Loucy (cell line): ENCODE measurements at regions not wholly inside any gene's neighbourhood (a gene's known extent, or its start where the extent isn't known, plus 50 kb on each side); places are given as distances from the start of the nearest gene placed in this dataset.

Experiments used
- EZH2phosphoT487 ChIP-seq: fragments of 200-600 bp; IDR thresholded peaks from 2 replicates; pipeline ENCODE4 v1.6.1; 2018; ENCODE audit warnings: antibody characterized with exemption, mild to moderate bottlenecking, moderate library complexity, borderline replicate concordance
- TF ChIP-seq, protein P1 (sequence below): fragments of 200-600 bp; sonication (generic); conservative IDR thresholded peaks from 2 replicates; pipeline ENCODE4 v1.5.1; 2014; ENCODE audit warnings: mild to moderate bottlenecking, antibody characterized with exemption, low read length

DNA sequence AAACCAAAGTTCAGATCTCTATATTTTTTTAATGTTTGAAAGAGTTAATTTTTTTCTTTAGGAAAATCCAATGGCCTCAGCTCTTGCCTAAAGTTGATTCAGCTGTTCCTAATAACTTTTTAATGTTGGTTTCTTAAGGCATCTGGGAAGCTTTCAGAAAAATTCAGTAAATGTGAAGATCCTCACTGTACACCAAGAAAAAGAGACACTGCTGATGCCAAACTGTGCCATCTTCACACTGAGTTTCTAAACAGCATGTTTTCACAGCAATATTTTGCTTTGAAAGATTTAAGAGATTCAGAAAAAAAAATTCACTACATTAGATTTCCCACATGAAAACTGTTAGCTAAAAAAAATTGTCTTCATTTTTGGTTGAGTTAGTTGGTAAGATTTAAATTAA is 249.4 kb downstream of the NEBL start:
- TF ChIP-seq, protein P1, sequence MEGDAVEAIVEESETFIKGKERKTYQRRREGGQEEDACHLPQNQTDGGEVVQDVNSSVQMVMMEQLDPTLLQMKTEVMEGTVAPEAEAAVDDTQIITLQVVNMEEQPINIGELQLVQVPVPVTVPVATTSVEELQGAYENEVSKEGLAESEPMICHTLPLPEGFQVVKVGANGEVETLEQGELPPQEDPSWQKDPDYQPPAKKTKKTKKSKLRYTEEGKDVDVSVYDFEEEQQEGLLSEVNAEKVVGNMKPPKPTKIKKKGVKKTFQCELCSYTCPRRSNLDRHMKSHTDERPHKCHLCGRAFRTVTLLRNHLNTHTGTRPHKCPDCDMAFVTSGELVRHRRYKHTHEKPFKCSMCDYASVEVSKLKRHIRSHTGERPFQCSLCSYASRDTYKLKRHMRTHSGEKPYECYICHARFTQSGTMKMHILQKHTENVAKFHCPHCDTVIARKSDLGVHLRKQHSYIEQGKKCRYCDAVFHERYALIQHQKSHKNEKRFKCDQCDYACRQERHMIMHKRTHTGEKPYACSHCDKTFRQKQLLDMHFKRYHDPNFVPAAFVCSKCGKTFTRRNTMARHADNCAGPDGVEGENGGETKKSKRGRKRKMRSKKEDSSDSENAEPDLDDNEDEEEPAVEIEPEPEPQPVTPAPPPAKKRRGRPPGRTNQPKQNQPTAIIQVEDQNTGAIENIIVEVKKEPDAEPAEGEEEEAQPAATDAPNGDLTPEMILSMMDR, result no peak
- TF ChIP-seq EZH2phosphoT487, result no peak
